ENCODE measurements at regions not wholly inside any gene's neighbourhood (a gene's known extent, or its start where the extent isn't known, plus 50 kb on each side); places are given as distances from the start of the nearest gene placed in this dataset.

DNA sequence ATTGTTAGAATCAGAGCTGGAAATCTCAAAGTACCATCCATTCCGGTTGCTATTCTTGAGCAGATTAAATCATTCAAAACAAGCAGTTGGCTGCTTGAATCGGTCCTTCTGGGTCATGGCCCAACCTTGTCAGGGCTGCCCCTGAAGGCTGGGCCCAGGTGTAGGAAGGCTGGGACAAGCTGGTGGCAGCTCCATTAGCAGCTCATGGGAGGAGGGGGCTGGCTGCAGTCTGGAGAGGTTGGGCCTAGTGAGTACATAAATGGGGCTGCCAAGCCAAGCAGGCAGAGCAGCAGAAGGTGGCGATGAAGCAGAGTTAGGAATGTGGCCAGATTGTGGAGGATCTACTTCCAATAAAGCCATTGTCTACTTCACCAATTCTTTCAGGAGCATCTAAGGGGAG is 81.4 kb downstream of the ADCYAP1 start:
- no peaks in the 10 kb centered on the region for H3K9me3 ChIP-seq
- H3K36me3 ChIP-seq = no peaks in the 10 kb centered on the region
- DNase-seq = no peak
- TF ChIP-seq POLR2AphosphoS5 (IDR thresholded peaks at IDR 0.05) = no peak
- TF ChIP-seq EP300 (IDR thresholded peaks at IDR 0.05) = no peak
- TF ChIP-seq POLR2A (IDR thresholded peaks at IDR 0.05) = no peak
- TF ChIP-seq CTCF (IDR thresholded peaks at IDR 0.05) = no peak
- no peak overlapping the region for H3K27ac ChIP-seq
- no peak overlapping the region for H3K4me3 ChIP-seq
- H3K27me3 ChIP-seq = no peaks in the 10 kb centered on the region
- no peaks in the 10 kb centered on the region for H3K4me1 ChIP-seq
- WGBS, 2 donors = 64 to 66% methylated on average over 3 of the region's 3 CpGs
- intact Hi-C loops (cut with DNase I) = no loop called here

- Histone ChIP-seq H3K4me3 (no peak overlapping the region), H3K27me3 (no peaks in the 10 kb centered on the region), H3K4me1 (no peaks in the 10 kb centered on the region), H3K27ac (no peak overlapping the region), H3K36me3 (no peaks in the 10 kb centered on the region), H3K9me3 (no peaks in the 10 kb centered on the region)
- intact Hi-C loops (cut with DNase I) = no loop called here
- TF ChIP-seq EP300 (IDR thresholded peaks at IDR 0.05) (no peak), CTCF (IDR thresholded peaks at IDR 0.05) (no peak), POLR2A (IDR thresholded peaks at IDR 0.05) (no peak), POLR2AphosphoS5 (IDR thresholded peaks at IDR 0.05) (no peak)
- WGBS, 2 donors = 86 to 90% methylated on average over 1 of the region's 1 CpG
- DNase-seq = no peak
These were observed 81.9 kb downstream of the ADCYAP1 start for GRCh38 chr18:986552-986951.

- WGBS, 2 donors = 68 to 76% methylated on average over 6 of the region's 6 CpGs
- Histone ChIP-seq H3K4me3 (no peak overlapping the region), H3K36me3 (no peaks in the 10 kb centered on the region), H3K4me1 (no peaks in the 10 kb centered on the region), H3K27ac (no peak overlapping the region), H3K9me3 (no peaks in the 10 kb centered on the region), H3K27me3 (no peaks in the 10 kb centered on the region)
- no peak for TF ChIP-seq POLR2A (IDR thresholded peaks at IDR 0.05)
- TF ChIP-seq EP300 (IDR thresholded peaks at IDR 0.05) = no peak
- TF ChIP-seq POLR2AphosphoS5 (IDR thresholded peaks at IDR 0.05) = no peak
- TF ChIP-seq CTCF (IDR thresholded peaks at IDR 0.05) = no peak
- no peak for DNase-seq
- intact Hi-C loops (cut with DNase I) = no loop called here
These were observed 82.9 kb downstream of the ADCYAP1 start for GRCh38 chr18:987325-988186.

GRCh38 chr18:989425-989824 is 84.8 kb downstream of the ADCYAP1 start:
- Histone ChIP-seq H3K4me1 (no peaks in the 10 kb centered on the region), H3K9me3 (no peaks in the 10 kb centered on the region), H3K4me3 (no peak overlapping the region), H3K36me3 (no peaks in the 10 kb centered on the region), H3K27me3 (no peaks in the 10 kb centered on the region), H3K27ac (no peak overlapping the region)
- intact Hi-C loops (cut with DNase I) = no loop called here
- TF ChIP-seq CTCF (IDR thresholded peaks at IDR 0.05) (no peak), POLR2AphosphoS5 (IDR thresholded peaks at IDR 0.05) (no peak), POLR2A (IDR thresholded peaks at IDR 0.05) (no peak), EP300 (IDR thresholded peaks at IDR 0.05) (no peak)
- WGBS, 2 donors = 65 to 67% methylated on average over 2 of the region's 2 CpGs
- DNase-seq = no peak

DNA sequence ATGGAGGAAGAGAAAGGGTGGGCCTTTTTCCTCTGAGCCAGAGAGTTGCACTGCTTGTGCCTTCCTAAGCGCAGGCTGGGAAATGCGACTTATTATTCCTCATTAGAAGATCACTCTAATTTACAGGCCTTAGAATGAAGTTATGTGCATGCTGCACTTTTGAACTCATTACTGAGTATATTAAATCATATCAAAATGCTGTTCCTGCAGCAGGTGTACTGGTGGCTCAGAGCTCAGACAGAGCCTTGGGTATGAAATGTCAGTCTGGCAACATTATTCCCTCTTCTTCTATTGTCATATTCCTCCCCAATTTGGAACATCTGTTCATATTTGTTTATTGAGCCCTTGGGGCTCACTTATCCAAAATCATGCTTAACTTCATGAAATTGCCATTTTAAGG is 85.5 kb downstream of the ADCYAP1 start:
- H3K27ac ChIP-seq = no peak overlapping the region
- H3K27me3 ChIP-seq = no peaks in the 10 kb centered on the region
- intact Hi-C loops (cut with DNase I) = no loop called here
- H3K9me3 ChIP-seq = no peaks in the 10 kb centered on the region
- no peak for DNase-seq
- no peak for TF ChIP-seq EP300 (IDR thresholded peaks at IDR 0.05)
- no peak for TF ChIP-seq POLR2A (IDR thresholded peaks at IDR 0.05)
- TF ChIP-seq CTCF (IDR thresholded peaks at IDR 0.05) = no peak
- TF ChIP-seq POLR2AphosphoS5 (IDR thresholded peaks at IDR 0.05) = no peak
- no peaks in the 10 kb centered on the region for H3K4me1 ChIP-seq
- no peak overlapping the region for H3K4me3 ChIP-seq
- H3K36me3 ChIP-seq = no peaks in the 10 kb centered on the region
- 90 to 96% methylated on average over 2 of the region's 2 CpGs for WGBS, 2 donors

Measured in sigmoid colon (tissue), 6 donors.